HS-27A (cell line): ENCODE measurements at regions not wholly inside any gene's neighbourhood (a gene's known extent, or its start where the extent isn't known, plus 50 kb on each side); places are given as distances from the start of the nearest gene placed in this dataset.

Experiments
- DNase-seq: peaks from one replicate; pipeline ENCODE4 v3.0.0-alpha.2; 2012; ENCODE audit warnings: low read depth, missing footprints

GRCh38 chr6:23940466-23940865 lies 185.5 kb upstream of the NRSN1 start:
- peak; percentile 11 for DNase-seq

DNA sequence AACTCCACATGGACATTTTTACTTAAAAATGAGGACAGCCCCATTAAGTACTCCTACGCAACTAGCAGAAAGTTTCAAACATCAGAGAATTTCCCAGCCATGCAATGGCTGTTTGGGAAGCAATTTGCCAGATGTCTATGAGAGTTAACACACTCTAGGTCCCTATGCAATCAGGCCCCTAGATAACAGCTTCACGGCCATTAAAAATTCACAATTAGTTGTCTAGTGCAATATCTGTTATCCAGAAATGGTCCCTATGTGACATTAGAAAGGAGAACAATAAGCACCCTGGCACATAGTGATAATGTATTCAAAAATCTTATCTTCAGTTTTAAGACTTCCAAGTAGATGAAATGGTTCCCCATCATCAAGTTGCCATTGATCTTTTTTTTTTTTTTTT lies 174.3 kb upstream of the NRSN1 start:
- DNase-seq, result no peak

- no peak for DNase-seq
These were observed 173.8 kb upstream of the NRSN1 start for GRCh38 chr6:23952245-23952644.

GRCh38 chr6:23953976-23954375 lies 172.0 kb upstream of the NRSN1 start:
- no peak for DNase-seq

DNA sequence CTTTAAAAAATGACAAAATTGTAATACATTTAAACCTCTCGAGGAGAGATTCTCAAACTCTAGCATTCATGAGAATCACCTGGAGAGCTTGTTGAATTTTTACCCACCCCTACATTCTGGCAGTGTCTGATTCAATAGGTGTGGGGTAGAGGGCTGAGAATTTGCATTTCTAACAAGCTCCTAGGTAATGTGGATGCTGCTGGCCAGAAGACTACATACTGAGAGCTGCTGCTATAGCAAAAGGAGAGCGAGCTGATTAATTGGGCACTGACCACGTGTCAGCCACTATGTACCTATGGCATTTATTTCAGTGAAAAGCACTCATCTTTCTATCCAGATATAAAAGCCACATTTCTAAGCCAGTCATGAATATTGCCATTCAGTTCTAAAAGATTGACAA lies 169.0 kb upstream of the NRSN1 start:
- no peak for DNase-seq

DNA sequence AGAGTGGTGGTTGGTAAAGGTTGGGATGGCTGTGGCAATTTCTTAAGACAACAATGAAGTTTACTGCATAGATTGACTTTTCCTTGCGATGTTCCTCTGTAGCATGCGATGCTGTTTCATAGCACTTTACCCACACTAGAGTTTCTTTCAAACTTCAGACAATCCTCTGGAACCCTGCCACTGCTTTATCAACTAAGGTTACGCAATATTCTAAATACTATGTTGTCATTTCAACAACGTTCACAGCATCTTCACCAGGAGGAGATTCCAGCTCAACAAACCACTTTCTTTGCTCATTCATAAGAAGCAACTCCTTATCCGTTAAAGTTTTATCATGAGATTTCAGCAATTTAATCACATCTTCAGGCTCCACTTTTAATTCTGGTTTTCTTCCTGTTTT lies 161.2 kb upstream of the NRSN1 start:
- DNase-seq, result no peak

GRCh38 chr6:23969344-23969743 lies 156.7 kb upstream of the NRSN1 start:
- no peak for DNase-seq

- DNase-seq, result no peak
These were observed 148.3 kb upstream of the NRSN1 start for GRCh38 chr6:23977706-23978105.

- DNase-seq, result no peak
These were observed 145.1 kb upstream of the NRSN1 start for GRCh38 chr6:23980965-23981364.

DNA sequence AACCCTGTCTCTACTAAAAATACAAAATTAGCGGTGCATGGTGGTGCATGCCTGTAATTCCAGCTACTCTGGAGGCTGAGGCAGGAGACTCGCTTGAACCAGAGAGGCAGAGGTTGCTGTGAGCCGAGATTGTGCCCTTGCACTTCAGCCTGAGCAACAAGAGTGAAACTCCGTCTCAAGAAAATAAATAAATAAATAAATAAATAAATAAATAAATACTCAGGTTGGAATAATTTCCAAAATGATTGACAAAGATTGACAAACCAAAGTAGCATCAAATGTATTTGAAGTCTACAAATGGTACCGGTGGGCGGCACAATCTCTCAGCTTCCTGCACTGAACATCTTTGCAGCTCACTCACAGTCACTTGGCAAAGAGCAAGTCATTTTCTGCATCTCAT lies 144.1 kb upstream of the NRSN1 start:
- no peak for DNase-seq

- DNase-seq, result no peak
These were observed 142.3 kb upstream of the NRSN1 start for GRCh38 chr6:23983735-23984134.

DNA sequence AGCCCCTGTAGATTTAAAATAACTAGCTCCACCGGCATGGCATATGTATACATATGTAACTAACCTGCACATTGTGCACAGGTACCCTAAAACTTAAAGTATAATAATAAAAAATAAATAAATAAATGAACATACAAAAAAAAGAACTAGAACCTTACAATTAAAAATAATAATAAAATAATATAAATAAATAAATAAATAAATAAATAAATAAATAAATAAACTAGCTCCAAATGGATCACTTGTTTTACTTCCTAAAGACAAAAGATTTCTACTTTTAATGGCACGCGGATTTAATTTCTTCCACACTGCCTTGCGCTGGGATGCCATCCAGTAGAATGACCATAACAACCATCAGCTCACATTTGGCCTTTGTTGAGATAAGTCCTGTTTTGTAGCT lies 141.0 kb upstream of the NRSN1 start:
- DNase-seq, result no peak

GRCh38 chr6:23989885-23990533 lies 136.0 kb upstream of the NRSN1 start:
- no peak for DNase-seq

- DNase-seq, result no peak
These were observed 132.0 kb upstream of the NRSN1 start for GRCh38 chr6:23994013-23994412.

GRCh38 chr6:24004062-24004461 lies 122.0 kb upstream of the NRSN1 start:
- DNase-seq, result peak; percentile 19

- no peak for DNase-seq
These were observed 121.4 kb upstream of the NRSN1 start for GRCh38 chr6:24004659-24005058.

DNA sequence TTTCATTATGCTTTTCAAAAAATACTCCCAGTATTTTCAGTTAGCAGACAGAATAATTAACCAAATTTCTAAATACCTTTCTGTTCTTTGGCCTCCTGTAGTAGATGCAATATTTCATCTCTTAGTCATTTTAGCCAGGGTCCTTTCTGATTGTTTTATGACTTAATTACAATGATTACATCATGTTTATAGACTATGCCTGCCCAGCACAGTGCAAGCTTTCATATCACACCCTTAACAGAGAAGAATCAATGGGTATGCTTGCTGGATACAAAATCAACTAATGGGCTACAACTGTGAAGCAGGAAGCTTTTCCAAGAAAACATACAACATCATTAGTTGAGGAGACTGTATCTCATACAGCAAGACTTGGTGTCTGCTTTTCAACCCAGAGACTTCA lies 119.8 kb upstream of the NRSN1 start:
- DNase-seq, result no peak

DNA sequence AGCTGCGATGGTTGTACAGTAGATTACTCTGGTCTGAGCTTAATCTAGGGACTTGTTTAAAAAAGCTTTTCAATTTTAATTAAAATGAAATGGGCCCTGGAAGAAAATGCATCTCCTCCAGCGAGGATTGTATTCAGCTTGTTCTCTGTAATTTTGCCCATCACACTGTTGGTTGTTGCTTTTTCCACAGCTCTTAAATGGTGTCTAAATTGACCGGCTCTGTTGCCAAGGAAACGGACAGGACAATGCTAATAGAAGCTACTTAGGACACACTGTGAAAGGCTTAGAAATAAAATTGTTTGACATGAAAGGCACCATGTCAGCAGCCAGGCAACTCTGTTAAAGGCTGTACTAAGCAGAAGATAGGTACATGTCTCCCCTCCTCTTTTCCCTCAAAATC lies 116.7 kb upstream of the NRSN1 start:
- no peak for DNase-seq

- DNase-seq, result no peak
These were observed 115.9 kb upstream of the NRSN1 start for GRCh38 chr6:24010133-24010532.

DNA sequence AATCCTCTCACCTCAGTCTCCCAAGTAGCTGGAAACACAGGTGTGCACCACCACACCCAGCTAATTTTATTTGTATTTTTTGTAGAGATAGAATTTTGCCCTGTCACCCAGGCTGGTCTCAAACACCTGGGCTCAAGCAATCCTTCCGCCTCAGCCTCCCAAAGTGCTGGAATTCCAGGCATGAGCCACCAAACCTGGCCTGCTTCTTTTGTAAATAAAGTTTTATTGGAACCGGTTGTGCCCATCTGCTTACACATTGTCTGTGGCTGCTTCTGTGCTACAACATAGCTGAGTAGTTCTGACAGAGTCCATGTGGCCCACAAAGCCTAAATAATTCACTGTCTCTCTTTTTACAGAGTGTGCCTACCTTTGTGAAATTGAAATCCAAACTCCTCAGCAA lies 109.7 kb upstream of the NRSN1 start:
- no peak for DNase-seq

- DNase-seq, result no peak
These were observed 109.2 kb upstream of the NRSN1 start for GRCh38 chr6:24016857-24017256.

- no peak for DNase-seq
These were observed 106.6 kb upstream of the NRSN1 start for GRCh38 chr6:24019393-24019792.

DNA sequence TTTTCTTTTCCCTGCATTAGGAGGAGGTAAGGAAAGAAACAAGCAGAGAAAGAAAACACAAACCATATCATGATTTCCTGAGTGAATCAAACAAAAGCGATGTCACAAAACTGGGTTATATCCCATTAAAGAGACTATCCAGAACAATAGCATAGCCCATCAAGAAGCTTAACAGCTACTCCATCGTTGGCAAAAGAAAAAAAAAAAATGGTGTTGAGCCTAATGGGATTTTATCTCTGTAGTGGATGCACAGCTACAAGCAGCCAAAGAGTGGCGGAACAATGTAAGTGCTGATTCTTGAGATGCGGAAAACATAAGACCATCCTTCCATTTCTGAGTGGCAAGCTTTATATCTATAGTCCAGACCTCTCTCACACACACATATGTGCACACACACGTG lies 106.2 kb upstream of the NRSN1 start:
- no peak for DNase-seq

GRCh38 chr6:24026050-24026449 lies 100.0 kb upstream of the NRSN1 start:
- no peak for DNase-seq

DNA sequence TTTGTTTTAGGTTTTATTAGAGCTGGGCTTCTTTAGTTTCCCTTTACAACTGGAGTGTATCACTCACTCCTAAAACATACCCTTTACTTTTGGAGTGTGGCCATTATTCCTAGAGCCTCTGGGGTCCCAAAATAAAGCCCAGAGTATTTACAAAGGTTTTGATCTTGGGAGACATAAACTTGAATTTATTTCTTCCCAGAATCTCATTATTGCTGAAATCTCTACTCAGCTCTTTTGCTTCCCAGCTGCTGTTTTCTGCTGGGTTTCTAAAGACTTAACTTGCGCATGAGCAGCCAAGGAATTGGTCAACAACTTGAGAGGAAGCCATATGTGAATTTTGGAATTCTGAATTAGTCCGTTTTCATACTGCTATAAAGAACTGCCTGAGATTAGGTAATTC lies 94.5 kb upstream of the NRSN1 start:
- DNase-seq, result no peak
